T-helper 2 cell (primary cell): ENCODE measurements at regions not wholly inside any gene's neighbourhood (a gene's known extent, or its start where the extent isn't known, plus 50 kb on each side); places are given as distances from the start of the nearest gene placed in this dataset.

Experiments used
- DNase-seq, 5 experiments: peaks; one replicate each; pipeline versions ENCODE4 v3.0.0 to v3.0.0-alpha.2; 2012 to 2022

GRCh38 chr22:20637750-20638506 is 130.5 kb downstream of the MED15 start:
- peak in 1 of 5 experiments; percentile 57 for DNase-seq

DNA sequence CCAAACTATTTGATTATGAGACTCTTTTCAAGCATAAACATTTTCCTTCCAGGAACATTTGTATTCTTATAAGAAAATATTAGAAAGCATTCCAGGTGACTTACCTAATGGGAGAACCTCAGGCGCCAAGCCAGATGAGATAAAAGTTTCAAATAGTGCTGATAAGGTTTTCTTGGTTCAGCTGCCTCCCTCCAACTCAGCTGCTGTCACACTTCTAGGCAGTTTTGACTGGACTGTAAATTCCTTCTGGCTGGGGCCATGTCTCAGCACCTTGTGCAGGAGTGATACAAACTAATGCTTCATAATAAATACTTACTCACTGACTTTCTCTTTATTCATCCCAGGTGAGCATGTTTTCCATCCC is 131.1 kb downstream of the MED15 start:
- no peak for DNase-seq

- DNase-seq, result no peak
These were observed 131.9 kb downstream of the MED15 start for GRCh38 chr22:20639343-20639742.

DNA sequence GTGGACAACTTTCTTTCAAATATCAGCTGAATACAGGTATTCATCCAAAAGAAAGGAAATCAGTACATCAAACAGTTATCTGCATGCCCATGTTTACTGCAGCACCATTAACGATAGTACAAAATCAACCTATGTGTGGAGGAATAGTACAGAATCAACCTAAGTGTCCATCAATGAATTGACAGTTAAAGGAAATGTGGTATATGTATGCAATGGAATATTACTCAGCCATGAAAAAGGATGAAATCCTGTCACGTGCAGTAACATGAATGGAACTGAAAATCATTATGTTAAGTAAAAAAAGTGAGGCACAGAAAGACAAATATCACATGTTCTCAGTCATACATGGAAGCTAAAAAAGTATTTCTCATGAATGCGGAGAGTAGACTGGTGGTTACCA is 132.3 kb downstream of the MED15 start:
- no peak for DNase-seq

DNA sequence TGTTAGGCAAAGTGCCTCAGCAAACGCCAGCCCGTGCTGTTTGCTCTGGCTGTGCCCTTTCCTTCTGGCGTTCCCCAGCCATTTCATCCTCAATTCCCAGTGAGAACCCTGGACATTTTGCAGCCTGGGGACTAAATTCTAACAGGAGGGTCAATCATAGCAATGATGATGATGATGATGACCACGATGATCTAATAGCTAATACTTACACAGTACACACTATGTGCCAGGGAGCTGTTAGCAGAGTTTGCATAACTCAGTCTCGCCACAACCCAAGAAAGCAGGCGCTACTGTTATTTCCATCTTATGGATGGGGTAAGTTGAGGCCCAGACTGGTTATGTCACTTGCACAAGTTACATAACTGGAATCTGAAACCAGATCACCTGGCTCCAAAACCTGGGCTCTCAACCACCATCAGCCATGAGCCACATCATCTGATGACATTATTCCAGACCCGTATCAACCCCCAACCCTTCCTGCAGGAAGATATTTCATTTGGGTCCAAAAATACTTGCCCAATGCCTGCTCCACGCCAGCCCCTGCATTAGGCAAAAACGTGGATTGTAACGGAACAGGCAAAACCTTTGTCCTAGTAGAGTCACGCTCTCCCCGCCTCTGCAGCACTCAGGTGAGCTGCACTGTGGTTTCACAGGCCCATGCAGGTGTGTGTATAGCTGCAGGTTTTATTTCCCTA is 132.6 kb upstream of the SERPIND1 start:
- DNase-seq, result no peak

- DNase-seq, result no peak
These were observed 131.9 kb upstream of the SERPIND1 start for GRCh38 chr22:20641919-20642579.

GRCh38 chr22:20642668-20643179 is 131.2 kb upstream of the SERPIND1 start:
- no peak for DNase-seq

- DNase-seq, result no peak
These were observed 129.8 kb upstream of the SERPIND1 start for GRCh38 chr22:20644071-20644642.

GRCh38 chr22:20645954-20646353 is 128.0 kb upstream of the SERPIND1 start:
- DNase-seq, result no peak

DNA sequence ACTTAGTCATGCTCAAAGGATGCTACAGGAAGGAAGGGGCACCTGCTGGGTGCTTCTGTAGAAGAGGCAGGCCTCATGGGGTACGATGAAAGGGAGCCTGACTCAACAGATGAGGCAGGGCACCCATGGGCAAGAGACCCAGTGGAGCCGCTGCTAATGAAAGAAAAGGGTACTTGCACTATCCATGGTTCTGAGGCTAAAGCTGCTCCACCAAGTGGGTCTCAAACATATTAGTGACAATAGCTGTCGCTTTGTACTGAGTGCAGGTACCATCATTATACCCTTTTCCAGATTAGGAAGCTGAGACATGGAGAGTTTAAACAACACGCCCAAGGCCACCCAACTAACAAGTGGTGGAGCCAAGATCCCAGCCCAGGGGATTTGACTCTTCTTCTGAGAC is 127.5 kb upstream of the SERPIND1 start:
- no peak for DNase-seq

DNA sequence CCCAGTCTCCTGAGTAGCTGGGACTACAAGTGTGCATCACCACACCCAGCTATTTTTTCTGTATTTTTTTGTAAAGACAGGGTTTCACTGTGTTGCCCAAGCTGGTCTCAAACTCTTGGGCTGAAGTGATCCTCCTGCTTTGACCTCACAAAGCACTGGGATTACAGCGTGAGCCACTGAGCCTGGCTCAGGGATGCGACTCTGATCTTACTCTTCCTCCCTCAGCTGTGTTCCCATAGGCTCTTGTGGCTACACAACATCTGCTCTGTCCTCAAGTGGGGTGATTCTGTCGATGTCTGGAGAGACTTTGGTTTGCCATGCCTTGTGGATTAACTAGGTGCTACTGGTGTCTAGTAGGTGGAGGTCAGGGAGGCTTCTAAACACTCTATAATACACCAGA is 127.0 kb upstream of the SERPIND1 start:
- DNase-seq, result no peak

- DNase-seq, result no peak
These were observed 126.2 kb upstream of the SERPIND1 start for GRCh38 chr22:20647586-20648305.

GRCh38 chr22:20648306-20648903 is 125.5 kb upstream of the SERPIND1 start:
- no peak for DNase-seq

- no peak for DNase-seq
These were observed 123.4 kb upstream of the SERPIND1 start for GRCh38 chr22:20650294-20651207.

DNA sequence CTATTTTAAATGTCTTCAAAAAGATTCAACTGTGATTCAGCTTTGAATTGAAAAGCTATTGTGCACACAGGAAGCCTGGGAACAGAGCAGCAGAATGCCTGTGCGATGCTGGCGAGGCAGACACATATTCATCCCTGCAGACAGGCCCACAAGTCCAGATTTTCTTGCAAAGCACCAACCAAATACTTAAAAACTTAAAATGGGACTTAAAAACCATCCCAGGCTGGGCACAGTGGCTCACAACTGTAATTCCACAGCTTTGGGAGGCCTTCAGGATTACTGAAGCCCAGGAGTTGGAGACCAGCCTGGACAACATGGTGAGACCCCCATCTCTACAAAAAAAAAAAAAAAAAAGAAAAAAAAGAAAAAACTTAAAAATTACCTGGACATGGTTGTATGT is 122.6 kb upstream of the SERPIND1 start:
- no peak for DNase-seq

DNA sequence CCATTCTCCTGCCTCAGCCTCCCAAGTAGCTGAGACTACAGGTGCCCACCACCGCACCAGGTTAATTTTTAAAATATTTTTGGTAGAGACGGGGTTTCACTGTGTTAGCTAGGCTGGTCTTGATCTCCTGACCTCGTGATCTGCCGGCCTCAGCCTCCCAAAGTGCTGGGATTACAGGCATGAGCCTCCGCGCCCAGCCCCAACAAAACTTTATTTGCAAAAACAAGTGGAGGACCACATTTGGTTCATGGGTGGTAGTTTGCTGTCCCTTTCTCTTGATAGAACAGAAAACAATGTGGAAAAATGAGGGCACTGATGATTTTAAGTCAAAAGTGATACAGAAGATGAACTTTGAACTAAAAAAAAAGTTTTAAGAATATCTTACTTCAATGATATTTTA is 121.8 kb upstream of the SERPIND1 start:
- DNase-seq, result no peak

GRCh38 chr22:20652582-20652981 is 121.3 kb upstream of the SERPIND1 start:
- no peak for DNase-seq

DNA sequence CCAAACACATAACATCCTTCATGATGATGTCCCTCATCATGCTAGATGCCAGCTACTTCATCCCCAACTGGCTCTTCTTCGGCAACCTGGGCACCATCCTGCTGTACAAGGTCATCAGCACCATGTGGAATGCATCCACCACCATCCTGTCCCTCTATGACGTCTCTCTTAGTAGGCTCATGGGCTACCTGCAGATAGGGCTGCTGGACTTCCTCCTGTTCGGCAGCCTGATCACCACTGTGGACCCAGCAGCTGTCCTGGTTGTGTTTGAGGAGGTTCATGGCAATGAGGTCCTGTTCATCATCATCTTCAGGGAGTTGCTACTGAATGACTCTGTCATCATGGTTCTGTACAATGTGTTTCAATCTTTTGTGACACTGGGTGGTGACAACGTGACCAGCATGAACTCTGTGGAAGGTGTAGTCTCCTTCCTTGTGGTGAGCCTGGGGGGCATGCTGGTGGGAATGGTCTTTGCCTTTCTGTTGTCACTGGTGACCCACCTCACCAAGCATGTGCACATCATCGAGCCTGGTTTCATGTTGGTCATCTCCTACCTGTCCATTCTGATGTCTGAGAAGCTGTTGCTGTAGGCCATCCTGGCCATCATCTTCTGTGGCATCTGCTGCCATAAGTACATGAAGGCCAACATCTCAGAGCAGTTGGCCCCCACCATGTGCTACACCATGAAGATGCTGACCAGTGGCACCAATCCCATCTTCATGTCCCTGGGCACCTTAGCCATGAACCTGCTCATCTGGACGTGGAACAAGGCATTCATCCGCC is 120.7 kb upstream of the SERPIND1 start:
- no peak for DNase-seq

DNA sequence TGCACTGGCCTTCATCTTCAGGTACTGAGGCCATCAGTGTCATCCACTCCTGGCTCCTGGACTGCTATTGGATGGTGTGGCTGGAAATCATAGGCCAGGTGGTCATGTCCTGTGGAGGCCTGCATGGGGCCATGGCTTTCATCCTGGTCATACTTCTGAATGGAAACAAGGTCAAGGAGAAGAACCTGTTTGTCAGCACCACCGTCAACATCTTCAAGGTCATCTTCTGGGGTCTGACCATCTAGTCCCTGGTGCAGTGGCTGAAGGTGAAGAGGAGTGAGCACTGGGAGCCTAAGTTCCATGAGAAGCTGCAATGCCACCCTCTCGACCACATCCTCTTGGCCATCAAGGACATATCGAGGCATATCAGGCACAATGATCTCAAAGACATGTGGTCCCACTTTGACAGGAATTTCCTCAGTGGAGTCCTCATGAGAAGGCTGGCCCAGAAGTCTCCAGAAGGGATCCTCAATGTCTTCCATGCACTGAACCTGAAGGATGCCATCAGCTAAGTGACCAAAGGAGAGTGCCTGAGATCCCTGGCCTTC is 120.0 kb upstream of the SERPIND1 start:
- no peak for DNase-seq
